NB4 (cell line): ENCODE measurements at regions not wholly inside any gene's neighbourhood (a gene's known extent, or its start where the extent isn't known, plus 50 kb on each side); places are given as distances from the start of the nearest gene placed in this dataset.

Experiments
- DNase-seq: peaks from one replicate; pipeline ENCODE4 v3.0.0; 2010; ENCODE audit warnings: low read depth
- H3K4me3 ChIP-seq: one replicate; pipeline ENCODE4 v1.5.1; 2011; ENCODE audit warnings: mild to moderate bottlenecking, low read depth, low read length, moderate library complexity
- CTCF ChIP-seq: IDR thresholded peaks from one replicate; pipeline ENCODE4 v1.5.1; 2012; ENCODE audit warnings: low read depth, low read length
- MAX ChIP-seq: IDR thresholded peaks from 2 replicates; pipeline ENCODE4 v1.6.1; 2011; ENCODE audit warnings: low read depth, low read length
- MYC ChIP-seq: IDR thresholded peaks from 2 replicates; pipeline ENCODE4 v1.6.1; 2011; ENCODE audit warnings: low read depth, low read length
- POLR2A ChIP-seq: IDR thresholded peaks from 2 replicates; pipeline ENCODE4 v1.6.1; 2011; ENCODE audit warnings: mild to moderate bottlenecking; ENCODE audit not compliant: insufficient read length; ENCODE audit errors: extremely low read depth

GRCh38 chr21:43354026-43354420, 72.9 kb downstream of the SIK1 start:
- no peak for DNase-seq
- TF ChIP-seq CTCF (no peak), MYC (no peak), POLR2A (no peak), MAX (no peak)
- no peak overlapping the region for H3K4me3 ChIP-seq

GRCh38 chr21:43353282-43354025, 73.5 kb downstream of the SIK1 start:
- H3K4me3 ChIP-seq: no peak overlapping the region
- TF ChIP-seq CTCF: no peak
- no peak for TF ChIP-seq MAX
- TF ChIP-seq MYC: no peak
- no peak for TF ChIP-seq POLR2A
- no peak for DNase-seq

GRCh38 chr21:43352568-43353281, 74.2 kb downstream of the SIK1 start:
- DNase-seq: peak; percentile 45
- H3K4me3 ChIP-seq: no peak overlapping the region
- TF ChIP-seq POLR2A (no peak), MAX (no peak), MYC (no peak), CTCF (no peak)

- DNase-seq: no peak
- TF ChIP-seq CTCF (no peak), MYC (no peak), MAX (no peak), POLR2A (no peak)
- no peak overlapping the region for H3K4me3 ChIP-seq
Measured at GRCh38 chr21:43352154-43352537, 74.8 kb downstream of the SIK1 start.

GRCh38 chr21:43351501-43352153, 75.3 kb downstream of the SIK1 start:
- no peak overlapping the region for H3K4me3 ChIP-seq
- DNase-seq: no peak
- TF ChIP-seq MYC: no peak
- no peak for TF ChIP-seq MAX
- TF ChIP-seq CTCF: no peak
- no peak for TF ChIP-seq POLR2A
